RPMI8226 (cell line): ENCODE measurements at regions not wholly inside any gene's neighbourhood (a gene's known extent, or its start where the extent isn't known, plus 50 kb on each side); places are given as distances from the start of the nearest gene placed in this dataset.

Experiments
- DNase-seq: peaks from one replicate; pipeline ENCODE4 v3.0.0-alpha.2; 2015

- peak; percentile 9 for DNase-seq
These were observed 204.7 kb upstream of the ITGA4 start for GRCh38 chr2:181252262-181253148.

DNA sequence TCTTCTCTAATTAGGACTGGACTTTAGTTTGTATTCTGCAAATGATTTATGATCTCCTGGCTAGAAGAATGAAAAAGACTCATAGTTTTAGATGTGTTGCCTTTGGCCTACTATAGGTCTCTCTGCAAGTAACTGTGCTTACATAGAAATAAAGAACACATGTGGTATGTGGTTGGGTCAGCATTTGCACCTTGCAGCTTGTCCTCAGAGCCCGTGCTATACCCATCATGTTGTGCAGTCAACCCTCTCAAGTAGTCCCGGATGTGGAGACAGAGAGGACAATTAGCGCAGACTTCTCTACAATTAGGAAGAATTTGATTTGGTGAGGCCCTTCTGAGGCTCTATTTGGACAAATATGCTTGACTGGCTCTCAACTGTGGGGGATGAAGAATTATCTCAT lies 203.7 kb upstream of the ITGA4 start:
- no peak for DNase-seq

DNA sequence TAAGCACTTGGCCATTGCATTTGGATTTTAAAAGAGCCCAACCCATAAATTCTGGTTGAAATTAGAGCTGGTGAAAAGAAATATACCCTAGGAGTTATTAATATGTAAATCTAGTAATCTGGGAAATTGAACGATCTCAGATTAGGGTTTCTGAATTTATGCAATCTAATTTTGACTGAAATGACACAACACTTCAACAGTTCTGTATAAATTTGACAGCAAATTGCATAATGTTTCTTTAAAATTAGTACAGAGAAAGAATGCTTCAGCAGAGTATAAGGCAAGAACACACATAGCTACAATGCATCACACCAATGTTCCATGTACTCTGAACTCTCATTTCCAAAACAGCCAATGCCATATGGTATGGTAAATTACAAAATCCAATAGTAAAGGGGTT lies 201.5 kb upstream of the ITGA4 start:
- DNase-seq: no peak

GRCh38 chr2:181258720-181259119 lies 198.5 kb upstream of the ITGA4 start:
- no peak for DNase-seq

- DNase-seq: no peak
These were observed 194.4 kb upstream of the ITGA4 start for GRCh38 chr2:181262782-181263181.

- no peak for DNase-seq
These were observed 193.2 kb upstream of the ITGA4 start for GRCh38 chr2:181264001-181264400.

GRCh38 chr2:181264441-181264840 lies 192.7 kb upstream of the ITGA4 start:
- no peak for DNase-seq

DNA sequence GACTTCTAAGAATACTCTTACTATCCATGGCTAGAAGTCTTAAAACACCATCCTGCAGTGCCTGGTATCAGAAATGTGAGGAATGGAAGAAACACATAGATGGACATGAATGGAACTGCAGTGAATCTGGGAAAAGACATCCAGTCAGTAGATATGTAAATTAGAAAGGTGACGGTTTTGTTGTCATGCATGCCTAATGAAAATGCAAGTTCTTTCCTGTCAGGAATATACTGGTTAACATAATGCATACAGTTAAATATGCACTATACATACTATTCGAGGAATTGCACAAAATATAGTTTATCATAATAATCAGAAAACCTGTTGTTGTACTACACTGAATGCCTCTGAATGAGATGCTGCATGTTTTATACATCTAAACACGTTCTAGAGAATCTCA lies 190.6 kb upstream of the ITGA4 start:
- no peak for DNase-seq

DNA sequence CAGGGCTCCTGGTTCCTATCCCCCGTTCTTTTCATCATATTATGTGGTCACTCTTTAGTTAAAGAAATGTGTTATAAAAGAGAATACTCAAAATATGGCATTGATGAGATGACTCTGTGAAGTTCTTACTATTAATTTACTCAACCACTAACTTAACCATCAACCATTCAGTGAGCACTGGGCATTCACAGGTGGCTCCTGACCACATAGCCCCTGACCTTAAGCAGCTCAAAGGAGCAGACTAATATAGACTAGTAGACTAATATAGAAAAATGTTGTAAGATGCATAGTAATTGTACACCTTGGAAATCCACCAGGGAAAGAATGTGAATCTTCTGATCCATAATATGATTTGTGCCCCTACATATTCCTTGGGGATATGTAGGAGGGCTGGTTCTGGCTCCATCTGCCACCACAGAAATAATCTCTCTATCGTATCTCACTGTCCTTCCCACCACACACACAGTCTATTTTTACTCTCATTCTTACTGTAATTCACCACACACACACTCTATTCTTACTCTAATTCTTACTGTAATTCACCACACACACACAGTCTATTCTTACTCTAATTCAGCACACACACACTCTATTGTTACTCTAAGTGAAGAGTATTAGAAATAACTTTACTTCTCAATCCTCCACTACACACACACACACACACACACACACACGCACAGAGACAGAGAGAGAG lies 188.9 kb upstream of the ITGA4 start:
- no peak for DNase-seq

- DNase-seq: no peak
These were observed 183.2 kb upstream of the ITGA4 start for GRCh38 chr2:181273986-181274385.

GRCh38 chr2:181275643-181276070 lies 181.5 kb upstream of the ITGA4 start:
- peak; percentile 13 for DNase-seq

- DNase-seq: peak; percentile 87
These were observed 175.9 kb upstream of the ITGA4 start for GRCh38 chr2:181281206-181281832.

- DNase-seq: no peak
These were observed 172.1 kb upstream of the ITGA4 start for GRCh38 chr2:181285116-181285515.

- DNase-seq: no peak
These were observed 167.5 kb upstream of the ITGA4 start for GRCh38 chr2:181289698-181290097.

GRCh38 chr2:181290182-181290581 lies 167.0 kb upstream of the ITGA4 start:
- DNase-seq: no peak

- DNase-seq: no peak
These were observed 162.2 kb upstream of the ITGA4 start for GRCh38 chr2:181294979-181295378.

DNA sequence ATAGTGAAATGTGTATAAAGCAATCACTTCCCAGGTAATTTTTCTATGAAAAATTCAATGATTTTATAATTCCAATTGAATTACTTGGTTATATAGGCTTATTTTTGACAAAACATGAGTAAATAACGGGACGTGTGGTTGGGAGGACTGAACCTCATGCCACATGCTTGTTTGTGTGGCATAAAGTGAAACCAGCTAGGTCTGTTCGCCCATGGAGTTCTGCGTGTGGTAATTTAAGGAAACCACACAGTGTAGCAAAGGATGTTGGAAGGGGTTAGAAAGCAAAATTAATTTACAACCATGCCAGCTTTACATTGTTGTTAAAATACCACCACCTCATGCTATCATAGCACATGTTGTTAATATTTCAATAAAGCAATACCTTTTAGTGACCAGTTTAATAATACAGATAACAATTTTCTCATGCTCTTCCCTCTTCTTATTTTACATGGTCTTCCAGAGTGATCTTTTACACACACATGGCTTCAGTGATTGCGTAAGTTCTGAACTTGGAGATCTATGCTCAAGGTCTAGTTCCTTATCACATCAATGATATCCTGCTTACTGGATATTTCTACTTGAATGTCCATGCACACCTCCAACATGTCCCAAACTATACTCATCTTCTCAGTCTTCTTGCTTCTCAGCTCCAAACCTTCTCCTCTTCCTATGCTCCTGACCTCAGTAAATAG lies 156.4 kb upstream of the ITGA4 start:
- DNase-seq: no peak

GRCh38 chr2:181304011-181304844 lies 153.0 kb upstream of the ITGA4 start:
- peak; percentile 46 for DNase-seq

- peak; percentile 90 for DNase-seq
These were observed 151.7 kb upstream of the ITGA4 start for GRCh38 chr2:181305301-181306123.

- DNase-seq: no peak
These were observed 150.4 kb upstream of the ITGA4 start for GRCh38 chr2:181306785-181307184.
